Mesenchymal stem cell (in vitro differentiated cells and primary cell): ENCODE measurements at regions not wholly inside any gene's neighbourhood (a gene's known extent, or its start where the extent isn't known, plus 50 kb on each side); places are given as distances from the start of the nearest gene placed in this dataset.

Source experiments
- DNase-seq: peaks from one replicate; pipeline ENCODE4 v3.0.0-alpha.2; 2013
- H2AFZ ChIP-seq: one replicate; pipeline ENCODE4 v1.6.1; 2013; ENCODE audit warnings: low read depth, mild to moderate bottlenecking, control low read depth, inconsistent platforms, low read length, moderate library complexity
- H2AK5ac ChIP-seq: 2 replicates; pipeline ENCODE4 v1.6.1; 2013; ENCODE audit warnings: low read length, moderate library complexity, mild to moderate bottlenecking, inconsistent platforms; ENCODE audit not compliant: severe bottlenecking
- H2BK120ac ChIP-seq: one replicate; pipeline ENCODE4 v1.6.1; 2013; ENCODE audit warnings: low read depth, mild to moderate bottlenecking, inconsistent platforms, low read length, moderate library complexity
- H2BK12ac ChIP-seq, 2 experiments: one replicate each; pipeline ENCODE4 v1.6.1; 2013; ENCODE audit warnings: inconsistent platforms in 2 of 2, low read length in 2 of 2, mild to moderate bottlenecking in 2 of 2, moderate library complexity in 2 of 2, control low read depth in 1 of 2
- H2BK15ac ChIP-seq: one replicate; pipeline ENCODE4 v1.6.1; 2013; ENCODE audit warnings: mild to moderate bottlenecking, low read depth, inconsistent platforms; ENCODE audit not compliant: poor library complexity, severe bottlenecking
- H2BK5ac ChIP-seq: 2 replicates; pipeline ENCODE4 v1.6.1; 2013; ENCODE audit warnings: low read depth, mild to moderate bottlenecking, low read length, control low read depth, inconsistent platforms; ENCODE audit not compliant: poor library complexity, severe bottlenecking
- H3K14ac ChIP-seq, 2 experiments: one replicate each; pipeline ENCODE4 v1.6.1; 2013; ENCODE audit warnings: inconsistent platforms in 2 of 2, low read length in 2 of 2, control low read depth in 1 of 2, mild to moderate bottlenecking in 1 of 2, moderate library complexity in 1 of 2
- H3K18ac ChIP-seq, 2 experiments: one replicate each; pipeline ENCODE4 v1.6.1; 2013; ENCODE audit warnings: inconsistent platforms in 2 of 2, low read length in 2 of 2, control low read depth in 1 of 2, low read depth in 1 of 2, mild to moderate bottlenecking in 1 of 2
- H3K23ac ChIP-seq, 2 experiments: one replicate each; pipeline ENCODE4 v1.6.1; 2013; ENCODE audit warnings: inconsistent platforms in 2 of 2, low read length in 2 of 2, mild to moderate bottlenecking in 2 of 2, moderate library complexity in 2 of 2, control low read depth in 1 of 2
- H3K27ac ChIP-seq: 2 replicates; pipeline ENCODE4 v1.5.1; 2013; ENCODE audit warnings: mild to moderate bottlenecking, moderate library complexity, low read length, control low read depth, inconsistent platforms; ENCODE audit not compliant: poor library complexity, severe bottlenecking
- H3K27me3 ChIP-seq, 2 experiments: 2 replicates each; pipeline versions ENCODE4 v1.6.1 to v1.7.0; 2013; ENCODE audit warnings: low read length in 2 of 2, mild to moderate bottlenecking in 2 of 2, moderate library complexity in 2 of 2, control low read depth in 1 of 2, inconsistent platforms in 1 of 2; ENCODE audit not compliant: control insufficient read depth in 1 of 2, insufficient read depth in 1 of 2
- H3K36me3 ChIP-seq, 2 experiments: 2 replicates each; pipeline versions ENCODE4 v1.6.1 to v1.7.0; 2013; ENCODE audit warnings: low read length in 2 of 2, control low read depth in 1 of 2, inconsistent platforms in 1 of 2, low read depth in 1 of 2, mild to moderate bottlenecking in 1 of 2; ENCODE audit not compliant: insufficient read depth in 2 of 2, control insufficient read depth in 1 of 2
- H3K4ac ChIP-seq, 2 experiments: one replicate each; pipeline ENCODE4 v1.6.1; 2013; ENCODE audit warnings: inconsistent platforms in 2 of 2, low read length in 2 of 2, mild to moderate bottlenecking in 2 of 2, moderate library complexity in 2 of 2, control low read depth in 1 of 2, low read depth in 1 of 2
- H3K4me1 ChIP-seq: 2 replicates; pipeline ENCODE4 v1.6.1; 2013; ENCODE audit warnings: low read depth, low read length, control low read depth; ENCODE audit not compliant: control insufficient read depth, insufficient read depth
- H3K4me2 ChIP-seq: 2 replicates; pipeline ENCODE4 v1.6.1; 2013; ENCODE audit warnings: low read length, mild to moderate bottlenecking, inconsistent platforms; ENCODE audit not compliant: poor library complexity, severe bottlenecking
- H3K4me3 ChIP-seq, 2 experiments: 2 replicates each; pipeline versions ENCODE4 v1.5.1 to v1.7.0; 2013; ENCODE audit warnings: low read length in 2 of 2, mild to moderate bottlenecking in 2 of 2, control low read depth in 1 of 2, low read depth in 1 of 2; ENCODE audit not compliant: insufficient read depth in 1 of 2
- H3K79me1 ChIP-seq: replicated peaks from 2 replicates; pipeline ENCODE4 v1.6.1; 2013; ENCODE audit warnings: mild to moderate bottlenecking, control low read depth, low read length, inconsistent platforms; ENCODE audit not compliant: poor library complexity, severe bottlenecking
- H3K9ac ChIP-seq: 2 replicates; pipeline ENCODE4 v1.7.0; 2013; ENCODE audit warnings: mild to moderate bottlenecking, low read length, moderate library complexity
- H3K9me3 ChIP-seq: 2 replicates; pipeline ENCODE4 v1.7.0; 2013; ENCODE audit warnings: mild to moderate bottlenecking, low read length; ENCODE audit not compliant: control insufficient read depth
- H4K8ac ChIP-seq: one replicate; pipeline ENCODE4 v1.6.1; 2013; ENCODE audit warnings: inconsistent platforms, mild to moderate bottlenecking, low read length, moderate library complexity
- H4K91ac ChIP-seq: one replicate; pipeline ENCODE4 v1.6.1; 2013; ENCODE audit warnings: mild to moderate bottlenecking, low read length, inconsistent platforms
- WGBS: methylation state at CpG from one replicate; pipeline ENCODE4 v1.1.7; 2013; ENCODE audit warnings: mixed read lengths; 5-methylcytosine and 5-hydroxymethylcytosine counted together

DNA sequence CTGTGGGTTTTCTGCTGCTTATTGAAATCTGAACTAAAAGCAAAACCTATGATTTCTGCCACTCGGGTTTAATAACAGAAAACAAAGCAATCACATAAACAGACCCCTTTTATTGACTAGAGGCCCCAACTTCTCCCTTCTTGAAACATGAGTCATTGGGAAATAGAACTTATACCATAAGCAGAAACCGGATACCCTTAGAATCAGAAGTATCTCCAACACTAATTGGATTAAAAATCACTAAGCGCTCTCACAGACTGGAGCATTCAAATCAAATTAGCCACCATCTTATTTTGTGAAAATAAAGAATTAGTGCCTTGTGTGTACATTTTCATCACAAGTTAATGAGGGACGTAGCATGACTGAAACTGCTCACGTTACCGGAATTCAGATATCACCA is 206.9 kb downstream of the WDR11 start:
- H3K79me1 ChIP-seq, result no peaks in the 10 kb centered on the region
- DNase-seq, result no peak
- H3K4me2 ChIP-seq, result no peak overlapping the region
- no peak overlapping the region for H2BK12ac ChIP-seq
- H3K27ac ChIP-seq, result no peak overlapping the region
- H3K9ac ChIP-seq, result no peak overlapping the region
- H4K91ac ChIP-seq, result no peak overlapping the region
- no peaks in the 10 kb centered on the region for H3K36me3 ChIP-seq
- H3K18ac ChIP-seq, result no peak overlapping the region
- no peaks in the 10 kb centered on the region for H3K9me3 ChIP-seq
- H3K27me3 ChIP-seq, result peaks cover 0 to 6% of the 10 kb centered on the region in 2 experiments
- H2BK5ac ChIP-seq, result no peak overlapping the region
- no peak overlapping the region for H2BK120ac ChIP-seq
- H3K4me1 ChIP-seq, result no peaks in the 10 kb centered on the region
- H2AFZ ChIP-seq, result no peak overlapping the region
- H2AK5ac ChIP-seq, result no peak overlapping the region
- no peak overlapping the region for H3K4ac ChIP-seq
- H2BK15ac ChIP-seq, result no peak overlapping the region
- 72% methylated on average over 3 of the region's 6 CpGs for WGBS
- no peak overlapping the region for H3K4me3 ChIP-seq
- no peak overlapping the region for H4K8ac ChIP-seq
- no peak overlapping the region for H3K14ac ChIP-seq
- H3K23ac ChIP-seq, result no peak overlapping the region

- no peaks in the 10 kb centered on the region for H3K79me1 ChIP-seq
- H3K4me3 ChIP-seq, result no peak overlapping the region
- H3K14ac ChIP-seq, result no peak overlapping the region
- H3K9ac ChIP-seq, result no peak overlapping the region
- no peak overlapping the region for H3K23ac ChIP-seq
- no peak overlapping the region for H2BK12ac ChIP-seq
- no peak overlapping the region for H3K4ac ChIP-seq
- DNase-seq, result no peak
- H2BK15ac ChIP-seq, result no peak overlapping the region
- no peak overlapping the region for H2AFZ ChIP-seq
- no peak overlapping the region for H4K8ac ChIP-seq
- H3K9me3 ChIP-seq, result no peaks in the 10 kb centered on the region
- H3K27me3 ChIP-seq, result peaks cover 0 to 6% of the 10 kb centered on the region in 2 experiments
- 85% methylated on average over 4 of the region's 4 CpGs for WGBS
- H3K4me1 ChIP-seq, result no peaks in the 10 kb centered on the region
- H2BK120ac ChIP-seq, result no peak overlapping the region
- H3K36me3 ChIP-seq, result no peaks in the 10 kb centered on the region
- no peak overlapping the region for H3K18ac ChIP-seq
- H4K91ac ChIP-seq, result no peak overlapping the region
- no peak overlapping the region for H2AK5ac ChIP-seq
- no peak overlapping the region for H2BK5ac ChIP-seq
- no peak overlapping the region for H3K27ac ChIP-seq
- no peak overlapping the region for H3K4me2 ChIP-seq
Observed at GRCh38 chr10:121059351-121059750, 208.2 kb downstream of the WDR11 start.

- Histone ChIP-seq H2BK12ac (no peak overlapping the region), H3K36me3 (no peaks in the 10 kb centered on the region)
- 55% methylated on average over 3 of the region's 3 CpGs for WGBS
Observed at GRCh38 chr10:121062115-121062514, 211.0 kb downstream of the WDR11 start.

GRCh38 chr10:121063744-121064143 is 212.6 kb downstream of the WDR11 start:
- no peak overlapping the region for H2BK120ac ChIP-seq
- no peak overlapping the region for H4K91ac ChIP-seq
- 62% methylated on average over 8 of the region's 8 CpGs for WGBS
- DNase-seq, result peak; percentile 46
- no peak overlapping the region for H2AFZ ChIP-seq
- H2BK5ac ChIP-seq, result no peak overlapping the region
- no peak overlapping the region for H2BK12ac ChIP-seq
- no peak overlapping the region for H2AK5ac ChIP-seq
- H3K14ac ChIP-seq, result no peak overlapping the region
- H3K9me3 ChIP-seq, result no peaks in the 10 kb centered on the region
- H4K8ac ChIP-seq, result no peak overlapping the region
- H3K27me3 ChIP-seq, result peaks cover 0 to 6% of the 10 kb centered on the region in 2 experiments
- H3K4ac ChIP-seq, result no peak overlapping the region
- H3K79me1 ChIP-seq, result no peaks in the 10 kb centered on the region
- no peak overlapping the region for H3K4me2 ChIP-seq
- H2BK15ac ChIP-seq, result no peak overlapping the region
- no peak overlapping the region for H3K9ac ChIP-seq
- no peak overlapping the region for H3K18ac ChIP-seq
- no peak overlapping the region for H3K4me3 ChIP-seq
- H3K4me1 ChIP-seq, result no peaks in the 10 kb centered on the region
- H3K36me3 ChIP-seq, result no peaks in the 10 kb centered on the region
- H3K23ac ChIP-seq, result no peak overlapping the region
- no peak overlapping the region for H3K27ac ChIP-seq

More at GRCh38 chr10:121062115-121062514, 211.0 kb downstream of the WDR11 start:
- Histone ChIP-seq H2AK5ac (no peak overlapping the region), H3K14ac (no peak overlapping the region), H3K23ac (no peak overlapping the region), H3K9me3 (no peaks in the 10 kb centered on the region), H2BK120ac (no peak overlapping the region), H2BK15ac (no peak overlapping the region), H3K4me2 (no peak overlapping the region), H3K9ac (no peak overlapping the region), H3K4me3 (no peak overlapping the region), H3K18ac (no peak overlapping the region), H3K27ac (no peak overlapping the region), H3K79me1 (no peaks in the 10 kb centered on the region), H3K27me3 (peaks cover 0 to 6% of the 10 kb centered on the region in 2 experiments), H3K4ac (no peak overlapping the region), H2AFZ (no peak overlapping the region), H4K8ac (no peak overlapping the region), H4K91ac (no peak overlapping the region), H3K4me1 (no peaks in the 10 kb centered on the region), H2BK5ac (no peak overlapping the region)
- peak; percentile 42 for DNase-seq
